ENCODE measurements at regions not wholly inside any gene's neighbourhood (a gene's known extent, or its start where the extent isn't known, plus 50 kb on each side); places are given as distances from the start of the nearest gene placed in this dataset.

- no peak for TF ChIP-seq CTCF (IDR thresholded peaks at IDR 0.05)
- no peak for TF ChIP-seq POLR2A (IDR thresholded peaks at IDR 0.05)
Measured at GRCh38 chr9:28443461-28443860, 870.2 kb upstream of the C9orf72 start.
